ENCODE measurements at regions not wholly inside any gene's neighbourhood (a gene's known extent, or its start where the extent isn't known, plus 50 kb on each side); places are given as distances from the start of the nearest gene placed in this dataset.

GRCh38 chr2:186164325-186164724 is 321.7 kb upstream of the ZC3H15 start:
- TF ChIP-seq SP1 (IDR thresholded peaks at IDR 0.05) (no peak), REST (IDR thresholded peaks at IDR 0.05) (no peak), YY1 (IDR thresholded peaks at IDR 0.05) (no peak), GABPA (IDR thresholded peaks at IDR 0.05 in 1 of 2, conservative IDR thresholded peaks at IDR 0.05 in 1 of 2) (no peak), TAF1 (conservative IDR thresholded peaks at IDR 0.05) (no peak), JUND (IDR thresholded peaks at IDR 0.05) (no peak), RAD21 (IDR thresholded peaks at IDR 0.05) (no peak), EGR1 (IDR thresholded peaks at IDR 0.05; ENCODE audit: low read depth in 2 of 2) (no peak)
- TF ChIP-seq, protein P1, sequence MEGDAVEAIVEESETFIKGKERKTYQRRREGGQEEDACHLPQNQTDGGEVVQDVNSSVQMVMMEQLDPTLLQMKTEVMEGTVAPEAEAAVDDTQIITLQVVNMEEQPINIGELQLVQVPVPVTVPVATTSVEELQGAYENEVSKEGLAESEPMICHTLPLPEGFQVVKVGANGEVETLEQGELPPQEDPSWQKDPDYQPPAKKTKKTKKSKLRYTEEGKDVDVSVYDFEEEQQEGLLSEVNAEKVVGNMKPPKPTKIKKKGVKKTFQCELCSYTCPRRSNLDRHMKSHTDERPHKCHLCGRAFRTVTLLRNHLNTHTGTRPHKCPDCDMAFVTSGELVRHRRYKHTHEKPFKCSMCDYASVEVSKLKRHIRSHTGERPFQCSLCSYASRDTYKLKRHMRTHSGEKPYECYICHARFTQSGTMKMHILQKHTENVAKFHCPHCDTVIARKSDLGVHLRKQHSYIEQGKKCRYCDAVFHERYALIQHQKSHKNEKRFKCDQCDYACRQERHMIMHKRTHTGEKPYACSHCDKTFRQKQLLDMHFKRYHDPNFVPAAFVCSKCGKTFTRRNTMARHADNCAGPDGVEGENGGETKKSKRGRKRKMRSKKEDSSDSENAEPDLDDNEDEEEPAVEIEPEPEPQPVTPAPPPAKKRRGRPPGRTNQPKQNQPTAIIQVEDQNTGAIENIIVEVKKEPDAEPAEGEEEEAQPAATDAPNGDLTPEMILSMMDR (IDR thresholded peaks at IDR 0.05; ENCODE audit: low read depth, low read length, missing input control) = no peak
- TF ChIP-seq, protein P2, sequence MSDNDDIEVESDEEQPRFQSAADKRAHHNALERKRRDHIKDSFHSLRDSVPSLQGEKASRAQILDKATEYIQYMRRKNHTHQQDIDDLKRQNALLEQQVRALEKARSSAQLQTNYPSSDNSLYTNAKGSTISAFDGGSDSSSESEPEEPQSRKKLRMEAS (IDR thresholded peaks at IDR 0.05) = no peak

All from liver (tissue), 3 donors.